Mucosa of gallbladder (tissue), 1 donor: ENCODE measurements at regions not wholly inside any gene's neighbourhood (a gene's known extent, or its start where the extent isn't known, plus 50 kb on each side); places are given as distances from the start of the nearest gene placed in this dataset.

Source experiments
- DNase-seq: peaks from one replicate; pipeline ENCODE4 v3.0.0-alpha.2; 2020; ENCODE audit warnings: low spot score
- donor health status: DM: no; HTN: no; CAD: no.

GRCh38 chr1:103854279-103854678 lies 104.6 kb downstream of the AMY1C start:
- no peak for DNase-seq

- DNase-seq = no peak
Observed at GRCh38 chr1:103859721-103860120, 110.0 kb downstream of the AMY1C start.

GRCh38 chr1:103898576-103899345 lies 149.1 kb downstream of the AMY1C start:
- no peak for DNase-seq

GRCh38 chr1:103900005-103900404 lies 150.3 kb downstream of the AMY1C start:
- no peak for DNase-seq

- DNase-seq = no peak
Observed at GRCh38 chr1:103901072-103901471, 151.4 kb downstream of the AMY1C start.

- DNase-seq = no peak
Observed at GRCh38 chr1:103905363-103905762, 155.7 kb downstream of the AMY1C start.

- no peak for DNase-seq
Observed at GRCh38 chr1:103911450-103911849, 161.8 kb downstream of the AMY1C start.

- no peak for DNase-seq
Observed at GRCh38 chr1:103917795-103918194, 168.1 kb downstream of the AMY1C start.

- no peak for DNase-seq
Observed at GRCh38 chr1:103931891-103932290, 182.2 kb downstream of the AMY1C start.

- DNase-seq = no peak
Observed at GRCh38 chr1:103937763-103938357, 188.2 kb downstream of the AMY1C start.

- DNase-seq = no peak
Observed at GRCh38 chr1:103941086-103941485, 191.4 kb downstream of the AMY1C start.

- no peak for DNase-seq
Observed at GRCh38 chr1:103942029-103942428, 192.3 kb downstream of the AMY1C start.

GRCh38 chr1:103945774-103946173 lies 196.1 kb downstream of the AMY1C start:
- DNase-seq = no peak

- no peak for DNase-seq
Observed at GRCh38 chr1:103948526-103948925, 198.8 kb downstream of the AMY1C start.

- DNase-seq = no peak
Observed at GRCh38 chr1:103949779-103950178, 200.1 kb downstream of the AMY1C start.

- DNase-seq = no peak
Observed at GRCh38 chr1:103953386-103953785, 203.7 kb downstream of the AMY1C start.

GRCh38 chr1:103958699-103959098 lies 209.0 kb downstream of the AMY1C start:
- no peak for DNase-seq

- no peak for DNase-seq
Observed at GRCh38 chr1:103959565-103959964, 209.9 kb downstream of the AMY1C start.

- no peak for DNase-seq
Observed at GRCh38 chr1:103960045-103960444, 210.3 kb downstream of the AMY1C start.

- DNase-seq = no peak
Observed at GRCh38 chr1:103960710-103961109, 211.0 kb downstream of the AMY1C start.

- no peak for DNase-seq
Observed at GRCh38 chr1:103986792-103987191, 237.1 kb downstream of the AMY1C start.

- no peak for DNase-seq
Observed at GRCh38 chr1:103997631-103998030, 247.9 kb downstream of the AMY1C start.

- no peak for DNase-seq
Observed at GRCh38 chr1:104018922-104019674, 269.4 kb downstream of the AMY1C start.
